DND-41 (cell line): ENCODE measurements at regions not wholly inside any gene's neighbourhood (a gene's known extent, or its start where the extent isn't known, plus 50 kb on each side); places are given as distances from the start of the nearest gene placed in this dataset.

Experiments
- EZH2 ChIP-seq: IDR thresholded peaks from 3 replicates; pipeline ENCODE4 v1.6.1; 2012; ENCODE audit warnings: borderline replicate concordance, low read depth, mild to moderate bottlenecking, moderate library complexity, low read length, inconsistent platforms; ENCODE audit not compliant: severe bottlenecking
- TF ChIP-seq, protein P1 (sequence below): IDR thresholded peaks from 2 replicates; pipeline ENCODE4 v1.5.1; 2012; ENCODE audit warnings: borderline replicate concordance, low read length, moderate library complexity, mild to moderate bottlenecking; ENCODE audit not compliant: poor library complexity, severe bottlenecking; ENCODE audit errors: extremely low read depth

GRCh38 chr5:105536675-105537074 lies 1974.1 kb upstream of the NUDT12 start:
- TF ChIP-seq, protein P1, sequence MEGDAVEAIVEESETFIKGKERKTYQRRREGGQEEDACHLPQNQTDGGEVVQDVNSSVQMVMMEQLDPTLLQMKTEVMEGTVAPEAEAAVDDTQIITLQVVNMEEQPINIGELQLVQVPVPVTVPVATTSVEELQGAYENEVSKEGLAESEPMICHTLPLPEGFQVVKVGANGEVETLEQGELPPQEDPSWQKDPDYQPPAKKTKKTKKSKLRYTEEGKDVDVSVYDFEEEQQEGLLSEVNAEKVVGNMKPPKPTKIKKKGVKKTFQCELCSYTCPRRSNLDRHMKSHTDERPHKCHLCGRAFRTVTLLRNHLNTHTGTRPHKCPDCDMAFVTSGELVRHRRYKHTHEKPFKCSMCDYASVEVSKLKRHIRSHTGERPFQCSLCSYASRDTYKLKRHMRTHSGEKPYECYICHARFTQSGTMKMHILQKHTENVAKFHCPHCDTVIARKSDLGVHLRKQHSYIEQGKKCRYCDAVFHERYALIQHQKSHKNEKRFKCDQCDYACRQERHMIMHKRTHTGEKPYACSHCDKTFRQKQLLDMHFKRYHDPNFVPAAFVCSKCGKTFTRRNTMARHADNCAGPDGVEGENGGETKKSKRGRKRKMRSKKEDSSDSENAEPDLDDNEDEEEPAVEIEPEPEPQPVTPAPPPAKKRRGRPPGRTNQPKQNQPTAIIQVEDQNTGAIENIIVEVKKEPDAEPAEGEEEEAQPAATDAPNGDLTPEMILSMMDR: no peak
- no peak for TF ChIP-seq EZH2
